NCI-H2227 (cell line): ENCODE measurements at regions not wholly inside any gene's neighbourhood (a gene's known extent, or its start where the extent isn't known, plus 50 kb on each side); places are given as distances from the start of the nearest gene placed in this dataset.
A peak's percentile ranks its signal among the peaks of the same experiment; 100 is the strongest.
"Not testable (repeated sequence)": the region's sequence is repeated elsewhere in the genome, so short reads cannot be mapped to it uniquely, and the experiment has no call there.

Experiments
- DNase-seq: peaks from one replicate; lab custom pipeline; 2025; ENCODE audit not compliant: unreplicated experiment; lab: John Stamatoyannopoulos, UW

- peak; percentile 38 for DNase-seq
Observed at GRCh38 chr6:27149150-27149549, 98.4 kb upstream of the PRSS16 start.

- no peak for DNase-seq
Observed at GRCh38 chr6:27154696-27155095, 92.8 kb upstream of the PRSS16 start.

GRCh38 chr6:27156874-27157458 is 90.5 kb upstream of the PRSS16 start:
- DNase-seq: peak; percentile 49

GRCh38 chr6:27157459-27158315 is 89.8 kb upstream of the PRSS16 start:
- peak; percentile 91 for DNase-seq

- DNase-seq: no peak
Observed at GRCh38 chr6:27158316-27158643, 89.2 kb upstream of the PRSS16 start.

GRCh38 chr6:27159725-27160124 is 87.8 kb upstream of the PRSS16 start:
- DNase-seq: no peak

- no peak for DNase-seq
Observed at GRCh38 chr6:27161115-27161514, 86.4 kb upstream of the PRSS16 start.

- DNase-seq: no peak
Observed at GRCh38 chr6:27161603-27161945, 85.9 kb upstream of the PRSS16 start.

- peak; percentile 85 for DNase-seq
Observed at GRCh38 chr6:27161946-27162603, 85.4 kb upstream of the PRSS16 start.

GRCh38 chr6:27163834-27164233 is 83.7 kb upstream of the PRSS16 start:
- no peak for DNase-seq

- DNase-seq: no peak
Observed at GRCh38 chr6:27168108-27168507, 79.4 kb upstream of the PRSS16 start.

- no peak for DNase-seq
Observed at GRCh38 chr6:27168586-27169443, 78.7 kb upstream of the PRSS16 start.

GRCh38 chr6:27172524-27173231 is 74.8 kb upstream of the PRSS16 start:
- DNase-seq: not testable (repeated sequence)

GRCh38 chr6:27173232-27173601 is 74.3 kb upstream of the PRSS16 start:
- not testable (repeated sequence) for DNase-seq

- no peak for DNase-seq
Observed at GRCh38 chr6:27174958-27175357, 72.5 kb upstream of the PRSS16 start.

- no peak for DNase-seq
Observed at GRCh38 chr6:27176096-27176495, 71.4 kb upstream of the PRSS16 start.

GRCh38 chr6:27176523-27177484 is 70.7 kb upstream of the PRSS16 start:
- peak; percentile 76 for DNase-seq

GRCh38 chr6:27177485-27178406 is 69.8 kb upstream of the PRSS16 start:
- DNase-seq: peak; percentile 85

- DNase-seq: peak; percentile 54
Observed at GRCh38 chr6:27178407-27178730, 69.1 kb upstream of the PRSS16 start.
